Heart left ventricle (tissue), 16 donors: ENCODE measurements at regions not wholly inside any gene's neighbourhood (a gene's known extent, or its start where the extent isn't known, plus 50 kb on each side); places are given as distances from the start of the nearest gene placed in this dataset.

Experiments
- ATAC-seq, 4 donors: fragments of 200-7000 bp; cut with Tn5 transposase; one replicate each; pipeline ENCODE4 v1.9.1; 2020 to 2022; ENCODE audit warnings: moderate library complexity in 4 of 4, mild to moderate bottlenecking in 3 of 4, moderate number of reproducible peaks in 1 of 4
- DNase-seq, 5 donors: peaks; one replicate each; pipeline ENCODE4 v3.0.0-alpha.2; 2020
- H3K27ac ChIP-seq, 12 donors: fragments of 200-600 bp; sonication (generic) in 4 of 12; one replicate each; pipeline versions ENCODE4 v1.5.0 to v1.8.0; 2016 to 2022; ENCODE audit warnings: mild to moderate bottlenecking in 2 of 12
- H3K27me3 ChIP-seq, 9 donors: fragments of 200-600 bp; sonication (generic) in 2 of 9; one replicate each; pipeline versions ENCODE4 v1.5.1 to v1.8.0; 2016 to 2022; ENCODE audit warnings: mild to moderate bottlenecking in 3 of 9
- H3K36me3 ChIP-seq, 9 donors: fragments of 200-600 bp; sonication (generic) in 2 of 9; one replicate each; pipeline versions ENCODE4 v1.5.0 to v1.8.0; 2018 to 2022; ENCODE audit warnings: mild to moderate bottlenecking in 2 of 9
- H3K4me1 ChIP-seq, 12 donors: fragments of 200-600 bp; sonication (generic) in 4 of 12; one replicate each; pipeline versions ENCODE4 v1.5.0 to v1.8.0; 2016 to 2022; ENCODE audit warnings: mild to moderate bottlenecking in 3 of 12
- H3K4me3 ChIP-seq, 12 donors: fragments of 200-600 bp; sonication (generic) in 4 of 12; one replicate each; pipeline versions ENCODE4 v1.5.0 to v1.8.0; 2017 to 2022; ENCODE audit warnings: mild to moderate bottlenecking in 9 of 12, moderate library complexity in 4 of 12
- H3K9me3 ChIP-seq, 12 donors: fragments of 200-600 bp; sonication (generic) in 4 of 12; one replicate each; pipeline versions ENCODE4 v1.5.0 to v1.8.0; 2016 to 2022; ENCODE audit warnings: mild to moderate bottlenecking in 1 of 12
- CTCF ChIP-seq, 12 donors: fragments of 200-600 bp; sonication (generic) in 4 of 12; IDR thresholded peaks; one replicate each; pipeline versions ENCODE4 v1.5.0 to v1.8.0; 2018 to 2022; ENCODE audit warnings: antibody characterized with exemption in 12 of 12, mild to moderate bottlenecking in 5 of 12
- POLR2A ChIP-seq, 2 donors: fragments of 450-650 bp; IDR thresholded peaks; one replicate each; pipeline ENCODE4 v1.6.1; 2017; ENCODE audit warnings: antibody characterized with exemption in 2 of 2, mild to moderate bottlenecking in 2 of 2, moderate library complexity in 2 of 2
- WGBS, 4 donors: extraction: QIAGEN DNeasy Blood & Tissue Kit in 2 of 4; methylation state at CpG; one replicate each; pipeline versions ENCODE4 v1.1.5 to v1.1.7; 2013 to 2018; 5-methylcytosine and 5-hydroxymethylcytosine counted together
- intact Hi-C, 10 donors: fragments of 100-400 bp; cut with DNase I; formaldehyde crosslinking; loops; one replicate each; pipeline versions ENCODE4 v1.11.1 to v1.14.2; 2022
- donor health status: ischemic (EF 13 %, LVEDD 7.1; RV severe dilation, severe dysfunction).
- donor health status: healthy with polysubstance abuse.
- donor health status: DM: no; HTN: yes; CAD: no.
- donor health status: DM: no; HTN: no; CAD: no.
- donor health status: ischemic (EF 25% LVEDD 6.9; RV normal size, moderate dysfunction).
- donor health status: ischemic (EF 25% LVEDD 5.7; RV mildly dilated, moderate dysfunction).
- donor health status: healthy.
- donor health status: DM: yes; HTN: yes; CAD: no.
- donor health status: ischemic (EF 35%, LVEDD 5.7; RV mildly dilated, moderate dysfunction).
- donor health status: nonischemic (EF 11% LVEDD 7.7; RV severe dilation, severe dysfunction).
- donor health status: DM: yes; HTN: yes; CAD: no.
- donor health status: PGD.
- donor health status: ischemic (EF 29% LVEDD 5.4; RV normal size, mild dysfunction).
- donor health status: nonischemic (EF 23%, LVEDD 6.1; RV moderate dilation, normal function).

- Histone ChIP-seq H3K27ac (no peak overlapping the region), H3K9me3 (no peaks in the 10 kb centered on the region), H3K4me3 (no peak overlapping the region), H3K4me1 (no peaks in the 10 kb centered on the region), H3K36me3 (no peaks in the 10 kb centered on the region), H3K27me3 (no peaks in the 10 kb centered on the region)
- WGBS, 4 donors = 72 to 82% (median 78%) methylated on average over 5 to 6 of the region's 6 CpGs
- TF ChIP-seq POLR2A (IDR thresholded peaks at IDR 0.05) (no peak), CTCF (IDR thresholded peaks at IDR 0.05) (no peak)
- no peak for ATAC-seq
- DNase-seq = no peak
- intact Hi-C loops = no loop called here
These were observed 515.8 kb upstream of the COX7C start for GRCh38 chr5:86101966-86102365.

GRCh38 chr5:86108825-86109224, 508.9 kb upstream of the COX7C start:
- no peaks in the 10 kb centered on the region for H3K36me3 ChIP-seq
- TF ChIP-seq POLR2A (IDR thresholded peaks at IDR 0.05) = no peak
- TF ChIP-seq CTCF (IDR thresholded peaks at IDR 0.05) = no peak
- H3K9me3 ChIP-seq = peaks cover 0 to 20% (median 0%) of the 10 kb centered on the region in 12 donors
- ATAC-seq (no peak), DNase-seq (no peak)
- WGBS, 4 donors = 77 to 85% (median 78%) methylated on average over 6 of the region's 6 CpGs
- no peaks in the 10 kb centered on the region for H3K27me3 ChIP-seq
- intact Hi-C loops = no loop called here
- no peaks in the 10 kb centered on the region for H3K4me1 ChIP-seq
- no peak overlapping the region for H3K27ac ChIP-seq
- H3K4me3 ChIP-seq = no peak overlapping the region

GRCh38 chr5:86112249-86112648, 505.5 kb upstream of the COX7C start:
- ATAC-seq (no peak), DNase-seq (no peak)
- peaks cover 0 to 20% (median 0%) of the 10 kb centered on the region in 12 donors for H3K9me3 ChIP-seq
- H3K27me3 ChIP-seq = no peaks in the 10 kb centered on the region
- no peak for TF ChIP-seq POLR2A (IDR thresholded peaks at IDR 0.05)
- TF ChIP-seq CTCF (IDR thresholded peaks at IDR 0.05) = no peak
- no peak overlapping the region for H3K27ac ChIP-seq
- no peak overlapping the region for H3K4me3 ChIP-seq
- no peaks in the 10 kb centered on the region for H3K36me3 ChIP-seq
- no peaks in the 10 kb centered on the region for H3K4me1 ChIP-seq
- intact Hi-C loops = no loop called here

- intact Hi-C loops = no loop called here
- TF ChIP-seq CTCF (IDR thresholded peaks at IDR 0.05) = no peak
- Histone ChIP-seq H3K27ac (no peak overlapping the region), H3K27me3 (no peaks in the 10 kb centered on the region), H3K36me3 (no peaks in the 10 kb centered on the region), H3K9me3 (peaks cover 0 to 20% (median 0%) of the 10 kb centered on the region in 12 donors), H3K4me1 (no peaks in the 10 kb centered on the region), H3K4me3 (no peak overlapping the region)
- 84 to 93% (median 87%) methylated on average over 1 of the region's 1 CpG for WGBS, 4 donors
- DNase-seq (no peak), ATAC-seq (no peak)
These were observed 502.6 kb upstream of the COX7C start for GRCh38 chr5:86115164-86115563.
